HK-2 (cell line): ENCODE measurements at regions not wholly inside any gene's neighbourhood (a gene's known extent, or its start where the extent isn't known, plus 50 kb on each side); places are given as distances from the start of the nearest gene placed in this dataset.
"Not testable (repeated sequence)": the region's sequence is repeated elsewhere in the genome, so short reads cannot be mapped to it uniquely, and the experiment has no call there.

Source experiments
- DNase-seq: peaks from one replicate; pipeline ENCODE4 v3.0.0-alpha.2; 2018; ENCODE audit not compliant: unreplicated experiment

GRCh38 chr16:26787924-26788323, 278.8 kb upstream of the C16orf82 start:
- DNase-seq, result no peak

- DNase-seq, result no peak
Measured at GRCh38 chr16:26791169-26791568, 275.6 kb upstream of the C16orf82 start.

- no peak for DNase-seq
Measured at GRCh38 chr16:26795184-26795583, 271.5 kb upstream of the C16orf82 start.

- no peak for DNase-seq
Measured at GRCh38 chr16:26801628-26802027, 265.1 kb upstream of the C16orf82 start.

GRCh38 chr16:26802440-26802839, 264.3 kb upstream of the C16orf82 start:
- DNase-seq, result no peak

GRCh38 chr16:26802965-26803364, 263.8 kb upstream of the C16orf82 start:
- DNase-seq, result no peak

- no peak for DNase-seq
Measured at GRCh38 chr16:26806657-26807056, 260.1 kb upstream of the C16orf82 start.

- DNase-seq, result no peak
Measured at GRCh38 chr16:26809461-26809860, 257.3 kb upstream of the C16orf82 start.

GRCh38 chr16:26816266-26816665, 250.5 kb upstream of the C16orf82 start:
- DNase-seq, result no peak

GRCh38 chr16:26816885-26817571, 249.7 kb upstream of the C16orf82 start:
- DNase-seq, result no peak

GRCh38 chr16:26818393-26818792, 248.3 kb upstream of the C16orf82 start:
- DNase-seq, result no peak

GRCh38 chr16:26824469-26824868, 242.3 kb upstream of the C16orf82 start:
- DNase-seq, result no peak

GRCh38 chr16:26826500-26826899, 240.2 kb upstream of the C16orf82 start:
- no peak for DNase-seq

- DNase-seq, result no peak
Measured at GRCh38 chr16:26827386-26827785, 239.3 kb upstream of the C16orf82 start.

- no peak for DNase-seq
Measured at GRCh38 chr16:26830428-26831127, 236.1 kb upstream of the C16orf82 start.

GRCh38 chr16:26836114-26836513, 230.6 kb upstream of the C16orf82 start:
- not testable (repeated sequence) for DNase-seq

- DNase-seq, result no peak
Measured at GRCh38 chr16:26838931-26839330, 227.8 kb upstream of the C16orf82 start.

- DNase-seq, result no peak
Measured at GRCh38 chr16:26840691-26841090, 226.0 kb upstream of the C16orf82 start.

- DNase-seq, result no peak
Measured at GRCh38 chr16:26856271-26856670, 210.5 kb upstream of the C16orf82 start.

- no peak for DNase-seq
Measured at GRCh38 chr16:26856791-26857190, 209.9 kb upstream of the C16orf82 start.

GRCh38 chr16:26857371-26857770, 209.4 kb upstream of the C16orf82 start:
- DNase-seq, result no peak

GRCh38 chr16:26860506-26860905, 206.2 kb upstream of the C16orf82 start:
- no peak for DNase-seq

- DNase-seq, result no peak
Measured at GRCh38 chr16:26863931-26864330, 202.8 kb upstream of the C16orf82 start.

- DNase-seq, result not testable (repeated sequence)
Measured at GRCh38 chr16:26874318-26874717, 192.4 kb upstream of the C16orf82 start.
